ENCODE measurements at regions not wholly inside any gene's neighbourhood (a gene's known extent, or its start where the extent isn't known, plus 50 kb on each side); places are given as distances from the start of the nearest gene placed in this dataset.
A peak's percentile ranks its signal among the peaks of the same experiment; 100 is the strongest.

- DNase-seq (ENCODE audit: low read depth, low spot score): no peak
- no peaks in the 10 kb centered on the region for H3K36me3 ChIP-seq (ENCODE audit: insufficient read depth, insufficient read length, low read length)
- no peak for TF ChIP-seq SUZ12 (IDR thresholded peaks at IDR 0.05; ENCODE audit: extremely low read depth, insufficient read depth, insufficient read length)
- no peak for TF ChIP-seq ZNF274 (IDR thresholded peaks at IDR 0.05; ENCODE audit: low read depth, low read length)
- no peak for TF ChIP-seq YY1 (IDR thresholded peaks at IDR 0.05; ENCODE audit: insufficient read depth, insufficient read length)
Measured at GRCh38 chr18:11506856-11507255, 102.5 kb upstream of the SLC35G4 start.

GRCh38 chr18:11505993-11506392 is 103.4 kb upstream of the SLC35G4 start:
- TF ChIP-seq SUZ12 (IDR thresholded peaks at IDR 0.05; ENCODE audit: extremely low read depth, insufficient read depth, insufficient read length) (no peak), YY1 (IDR thresholded peaks at IDR 0.05; ENCODE audit: insufficient read depth, insufficient read length) (no peak), ZNF274 (IDR thresholded peaks at IDR 0.05; ENCODE audit: low read depth, low read length) (no peak)
- DNase-seq (ENCODE audit: low read depth, low spot score): no peak
- no peaks in the 10 kb centered on the region for H3K27me3 ChIP-seq (ENCODE audit: insufficient read depth, insufficient read length)
- H3K36me3 ChIP-seq (ENCODE audit: insufficient read depth, insufficient read length, low read length): no peaks in the 10 kb centered on the region
- no peaks in the 10 kb centered on the region for H3K4me1 ChIP-seq (ENCODE audit: insufficient read depth, insufficient read length)
- H3K9me3 ChIP-seq (ENCODE audit: insufficient read depth, low read length): no peaks in the 10 kb centered on the region
- no peak overlapping the region for H3K9ac ChIP-seq (ENCODE audit: insufficient read length, low read depth)
- H3K4me3 ChIP-seq (ENCODE audit: insufficient read length, low read depth): no peak overlapping the region

More at GRCh38 chr18:11506856-11507255, 102.5 kb upstream of the SLC35G4 start:
- Histone ChIP-seq H3K4me1 (ENCODE audit: insufficient read depth, insufficient read length) (no peaks in the 10 kb centered on the region), H3K9me3 (ENCODE audit: insufficient read depth, low read length) (no peaks in the 10 kb centered on the region), H3K4me3 (ENCODE audit: insufficient read length, low read depth) (no peak overlapping the region), H3K27me3 (ENCODE audit: insufficient read depth, insufficient read length) (no peaks in the 10 kb centered on the region), H3K9ac (ENCODE audit: insufficient read length, low read depth) (no peak overlapping the region)

GRCh38 chr18:11504962-11505361 is 104.4 kb upstream of the SLC35G4 start:
- Histone ChIP-seq H3K36me3 (ENCODE audit: insufficient read depth, insufficient read length, low read length) (no peaks in the 10 kb centered on the region), H3K9ac (ENCODE audit: insufficient read length, low read depth) (no peak overlapping the region), H3K9me3 (ENCODE audit: insufficient read depth, low read length) (no peaks in the 10 kb centered on the region), H3K4me1 (ENCODE audit: insufficient read depth, insufficient read length) (no peaks in the 10 kb centered on the region), H3K27me3 (ENCODE audit: insufficient read depth, insufficient read length) (no peaks in the 10 kb centered on the region), H3K4me3 (ENCODE audit: insufficient read length, low read depth) (no peak overlapping the region)
- no peak for TF ChIP-seq ZNF274 (IDR thresholded peaks at IDR 0.05; ENCODE audit: low read depth, low read length)
- TF ChIP-seq SUZ12 (IDR thresholded peaks at IDR 0.05; ENCODE audit: extremely low read depth, insufficient read depth, insufficient read length): no peak
- TF ChIP-seq YY1 (IDR thresholded peaks at IDR 0.05; ENCODE audit: insufficient read depth, insufficient read length): no peak
- DNase-seq (ENCODE audit: low read depth, low spot score): no peak

GRCh38 chr18:11502368-11502767 is 107.0 kb upstream of the SLC35G4 start:
- Histone ChIP-seq H3K36me3 (ENCODE audit: insufficient read depth, insufficient read length, low read length) (no peaks in the 10 kb centered on the region), H3K4me3 (ENCODE audit: insufficient read length, low read depth) (no peak overlapping the region), H3K4me1 (ENCODE audit: insufficient read depth, insufficient read length) (no peaks in the 10 kb centered on the region), H3K27me3 (ENCODE audit: insufficient read depth, insufficient read length) (no peaks in the 10 kb centered on the region), H3K9ac (ENCODE audit: insufficient read length, low read depth) (no peak overlapping the region), H3K9me3 (ENCODE audit: insufficient read depth, low read length) (peaks cover 6% of the 10 kb centered on the region; the same call in 1 of the 2 replicates)
- TF ChIP-seq ZNF274 (IDR thresholded peaks at IDR 0.05; ENCODE audit: low read depth, low read length): no peak
- TF ChIP-seq SUZ12 (IDR thresholded peaks at IDR 0.05; ENCODE audit: extremely low read depth, insufficient read depth, insufficient read length): no peak
- TF ChIP-seq YY1 (IDR thresholded peaks at IDR 0.05; ENCODE audit: insufficient read depth, insufficient read length): no peak
- DNase-seq (ENCODE audit: low read depth, low spot score): no peak

GRCh38 chr18:11501352-11501751 is 108.0 kb upstream of the SLC35G4 start:
- Histone ChIP-seq H3K9me3 (ENCODE audit: insufficient read depth, low read length) (peaks cover 6% of the 10 kb centered on the region; the same call in 1 of the 2 replicates), H3K4me3 (ENCODE audit: insufficient read length, low read depth) (no peak overlapping the region), H3K9ac (ENCODE audit: insufficient read length, low read depth) (no peak overlapping the region), H3K27me3 (ENCODE audit: insufficient read depth, insufficient read length) (no peaks in the 10 kb centered on the region), H3K4me1 (ENCODE audit: insufficient read depth, insufficient read length) (no peaks in the 10 kb centered on the region), H3K36me3 (ENCODE audit: insufficient read depth, insufficient read length, low read length) (no peaks in the 10 kb centered on the region)
- TF ChIP-seq SUZ12 (IDR thresholded peaks at IDR 0.05; ENCODE audit: extremely low read depth, insufficient read depth, insufficient read length): no peak
- no peak for TF ChIP-seq ZNF274 (IDR thresholded peaks at IDR 0.05; ENCODE audit: low read depth, low read length)
- TF ChIP-seq YY1 (IDR thresholded peaks at IDR 0.05; ENCODE audit: insufficient read depth, insufficient read length): no peak
- DNase-seq (ENCODE audit: low read depth, low spot score): no peak

GRCh38 chr18:11500153-11501122 is 109.0 kb upstream of the SLC35G4 start:
- Histone ChIP-seq H3K9me3 (ENCODE audit: insufficient read depth, low read length) (peaks cover 6% of the 10 kb centered on the region; the same call in 1 of the 2 replicates), H3K27me3 (ENCODE audit: insufficient read depth, insufficient read length) (no peaks in the 10 kb centered on the region), H3K4me3 (ENCODE audit: insufficient read length, low read depth) (no peak overlapping the region), H3K9ac (ENCODE audit: insufficient read length, low read depth) (no peak overlapping the region), H3K4me1 (ENCODE audit: insufficient read depth, insufficient read length) (no peaks in the 10 kb centered on the region), H3K36me3 (ENCODE audit: insufficient read depth, insufficient read length, low read length) (no peaks in the 10 kb centered on the region)
- peak; percentile 20 for DNase-seq (ENCODE audit: low read depth, low spot score)
- TF ChIP-seq ZNF274 (IDR thresholded peaks at IDR 0.05; ENCODE audit: low read depth, low read length): no peak
- no peak for TF ChIP-seq YY1 (IDR thresholded peaks at IDR 0.05; ENCODE audit: insufficient read depth, insufficient read length)
- no peak for TF ChIP-seq SUZ12 (IDR thresholded peaks at IDR 0.05; ENCODE audit: extremely low read depth, insufficient read depth, insufficient read length)

GRCh38 chr18:11498821-11499220 is 110.6 kb upstream of the SLC35G4 start:
- Histone ChIP-seq H3K27me3 (ENCODE audit: insufficient read depth, insufficient read length) (no peaks in the 10 kb centered on the region), H3K9me3 (ENCODE audit: insufficient read depth, low read length) (peaks cover 6% of the 10 kb centered on the region; the same call in 1 of the 2 replicates), H3K4me3 (ENCODE audit: insufficient read length, low read depth) (no peak overlapping the region), H3K9ac (ENCODE audit: insufficient read length, low read depth) (no peak overlapping the region), H3K36me3 (ENCODE audit: insufficient read depth, insufficient read length, low read length) (no peaks in the 10 kb centered on the region), H3K4me1 (ENCODE audit: insufficient read depth, insufficient read length) (no peaks in the 10 kb centered on the region)
- TF ChIP-seq ZNF274 (IDR thresholded peaks at IDR 0.05; ENCODE audit: low read depth, low read length): no peak
- TF ChIP-seq YY1 (IDR thresholded peaks at IDR 0.05; ENCODE audit: insufficient read depth, insufficient read length): no peak
- TF ChIP-seq SUZ12 (IDR thresholded peaks at IDR 0.05; ENCODE audit: extremely low read depth, insufficient read depth, insufficient read length): no peak
- DNase-seq (ENCODE audit: low read depth, low spot score): no peak
